ENCODE measurements at regions not wholly inside any gene's neighbourhood (a gene's known extent, or its start where the extent isn't known, plus 50 kb on each side); places are given as distances from the start of the nearest gene placed in this dataset.

DNA sequence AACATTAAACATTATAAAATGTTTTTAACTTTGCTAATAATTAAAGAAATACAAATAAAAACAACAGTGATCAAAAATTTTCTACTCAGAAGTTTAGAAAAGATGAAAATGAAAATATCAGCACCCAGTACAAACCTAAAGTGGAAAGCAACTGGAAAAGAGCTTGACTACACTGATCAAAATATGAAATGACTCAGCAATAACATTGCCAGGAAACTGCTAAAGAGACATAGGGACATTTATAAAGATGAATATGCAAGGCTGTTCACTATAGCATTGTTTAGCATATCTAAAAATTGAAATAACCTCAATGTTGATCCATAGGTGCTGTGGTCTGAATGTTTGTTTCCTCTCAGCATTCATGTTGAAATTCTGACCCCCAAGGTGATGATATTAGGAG lies 88.5 kb upstream of the NOCT start:
- no peak for DNase-seq (ENCODE audit: low read depth in 4 of 4, low spot score in 3 of 4)

DNA sequence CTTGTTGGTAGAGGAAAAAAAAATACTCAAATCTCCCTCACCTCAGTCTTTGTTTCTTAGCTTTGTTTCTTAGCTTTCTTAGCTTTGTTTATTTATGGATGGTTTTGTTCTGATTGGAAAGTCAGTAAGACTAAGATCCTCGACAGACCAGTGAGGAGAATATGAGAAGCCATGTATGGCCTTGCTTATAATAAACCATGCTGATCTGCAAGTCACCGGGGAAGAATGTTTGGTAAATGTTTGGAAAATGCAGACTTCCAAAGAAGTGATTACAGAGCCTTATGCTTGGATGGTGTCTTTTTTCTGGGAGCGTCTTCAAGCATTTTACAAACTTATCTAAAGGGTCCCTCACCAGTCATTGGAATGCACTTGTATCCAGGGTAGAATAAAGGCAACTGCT lies 90.1 kb upstream of the NOCT start:
- DNase-seq (ENCODE audit: low read depth in 4 of 4, low spot score in 3 of 4): no peak

DNA sequence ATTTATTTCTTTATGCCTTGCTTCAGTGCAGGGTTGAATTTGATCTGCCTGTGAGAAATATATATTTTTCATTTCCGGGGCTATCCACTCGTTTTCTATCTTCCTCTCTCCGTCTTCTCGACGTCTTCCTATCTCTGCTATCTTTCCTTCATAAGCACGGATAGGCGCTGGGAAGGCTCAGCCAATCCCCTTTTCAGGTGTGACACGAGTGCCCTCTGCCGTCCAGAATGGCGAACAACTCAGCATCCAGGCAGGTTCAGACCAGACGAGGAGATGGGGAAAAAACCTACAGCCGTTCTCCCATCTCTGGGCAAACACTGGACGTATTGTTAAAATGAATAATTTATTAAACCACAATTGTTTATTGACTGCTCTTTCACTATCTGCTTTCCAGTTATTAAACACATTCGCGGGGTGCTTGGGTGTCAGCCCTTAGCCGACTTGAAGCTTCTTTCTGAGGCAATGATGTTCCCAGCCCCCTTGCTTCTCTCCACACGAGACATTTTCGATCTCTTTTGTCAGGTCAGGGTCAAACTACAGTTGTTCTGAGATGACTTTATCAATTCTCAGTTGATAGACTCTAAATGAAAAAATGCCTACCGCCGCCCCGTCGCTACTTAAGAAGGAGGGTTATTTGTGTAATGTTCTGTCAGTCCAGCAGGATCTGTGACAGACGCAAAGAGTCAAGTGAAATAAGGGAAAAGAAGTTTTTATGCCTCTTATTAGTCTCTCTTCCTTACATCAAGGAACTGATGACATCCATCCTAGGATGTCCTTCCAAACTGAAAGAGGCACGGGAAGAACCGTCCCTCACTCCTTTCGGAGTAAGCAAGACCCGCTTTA lies 96.3 kb upstream of the NOCT start:
- DNase-seq (ENCODE audit: low read depth in 4 of 4, low spot score in 3 of 4): no peak

DNA sequence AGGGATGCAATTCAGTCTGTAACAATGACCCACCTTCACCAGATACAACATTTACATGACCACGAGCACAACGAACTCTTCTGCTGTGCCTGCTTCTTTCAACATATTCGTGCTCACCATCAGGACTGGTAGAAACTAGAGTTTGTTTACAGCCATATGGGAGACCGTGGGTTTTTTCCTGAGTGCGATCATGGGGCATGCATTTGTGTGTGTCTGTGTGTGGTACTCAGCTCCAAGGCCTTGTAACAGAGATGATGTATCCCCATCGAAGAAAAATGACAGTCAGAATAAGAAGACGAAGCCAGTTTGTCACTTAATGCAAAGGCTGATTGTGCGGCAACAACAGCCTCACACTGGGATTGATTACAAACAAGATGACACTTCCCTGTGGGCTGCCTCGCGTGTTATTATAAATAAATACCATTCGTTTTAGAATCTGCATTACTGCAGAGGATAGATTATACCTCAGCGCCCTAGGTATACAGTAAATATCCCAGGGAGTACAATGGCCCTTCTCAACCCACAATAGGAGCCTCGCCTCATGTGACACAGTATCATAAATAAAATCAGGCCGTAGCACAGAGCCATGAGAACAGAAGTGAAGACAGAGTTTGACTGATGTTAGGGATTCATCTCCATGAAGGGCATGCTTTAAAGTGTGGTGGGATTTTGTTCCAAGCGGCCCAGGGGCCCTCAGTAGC lies 97.3 kb upstream of the NOCT start:
- no peak for DNase-seq (ENCODE audit: low read depth in 4 of 4, low spot score in 3 of 4)

DNA sequence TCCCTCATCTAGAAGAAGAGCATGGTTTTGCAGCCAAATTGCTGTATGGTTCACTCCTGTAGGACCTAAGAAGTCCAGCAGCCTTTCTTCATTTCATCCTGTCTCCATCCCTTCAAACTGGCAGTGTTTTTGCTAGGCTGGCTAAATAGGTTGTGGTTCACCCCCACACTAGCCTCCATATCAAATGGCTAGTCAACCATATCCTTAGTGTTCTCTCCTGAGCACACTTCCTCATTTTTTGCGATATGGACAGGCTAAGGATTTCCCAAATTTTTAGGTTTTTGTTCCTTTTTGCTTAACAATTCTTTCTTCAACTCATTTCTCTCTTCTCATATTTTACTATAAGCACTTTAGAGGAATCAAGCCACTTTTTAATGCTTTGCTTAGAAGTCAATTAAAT lies 98.8 kb upstream of the NOCT start:
- DNase-seq (ENCODE audit: low read depth in 4 of 4, low spot score in 3 of 4): no peak

DNA sequence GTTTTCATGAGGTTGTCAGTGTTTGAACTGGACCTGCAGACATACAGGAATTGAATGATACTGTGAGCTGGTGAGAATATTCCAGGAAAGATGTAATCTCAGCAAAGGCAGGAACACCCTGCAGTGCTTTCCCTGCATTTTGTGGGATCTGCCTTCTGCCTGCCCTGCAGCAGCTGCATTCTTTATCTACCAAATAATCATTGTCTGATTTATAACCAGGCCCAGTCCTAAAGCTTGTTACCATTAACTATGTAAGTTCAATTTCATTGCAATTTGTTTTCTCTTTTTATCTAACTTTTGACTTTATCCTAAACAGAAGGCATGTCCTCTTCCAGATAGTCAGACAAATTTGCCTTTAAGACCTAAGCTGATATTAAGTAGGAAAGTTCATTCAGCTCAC lies 99.8 kb upstream of the NOCT start:
- DNase-seq (ENCODE audit: low read depth in 4 of 4, low spot score in 3 of 4): no peak

DNA sequence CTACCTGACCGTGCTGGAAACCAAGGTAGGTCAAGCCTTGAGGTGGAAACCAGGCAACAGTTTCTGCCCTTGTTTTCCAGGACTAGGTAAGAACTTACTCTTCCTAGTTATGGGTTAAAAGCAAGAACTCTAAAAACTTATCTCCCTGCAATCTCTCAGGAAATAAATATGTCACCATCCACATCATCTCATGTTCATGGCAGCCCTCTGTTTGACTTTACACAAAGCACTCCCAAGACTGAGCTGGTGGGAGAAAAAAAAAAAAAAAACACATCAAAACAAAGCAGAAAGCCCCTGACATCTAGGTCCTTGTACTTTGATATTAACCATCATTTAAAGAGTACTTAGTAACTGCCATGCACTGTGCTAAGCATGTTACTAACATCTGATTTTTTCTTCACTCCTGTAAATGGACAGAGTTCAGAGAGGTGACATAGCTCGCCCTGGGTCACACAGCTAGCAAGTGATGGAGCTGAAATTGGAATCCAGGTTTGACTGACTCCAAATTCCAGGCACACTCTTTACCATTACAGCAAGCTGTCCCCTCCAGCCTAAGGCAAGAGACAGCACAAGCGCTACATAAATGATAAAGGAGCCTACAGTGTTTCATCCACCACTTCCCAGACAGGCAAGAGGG lies 102.8 kb upstream of the NOCT start:
- DNase-seq (ENCODE audit: low read depth in 4 of 4, low spot score in 3 of 4): no peak

DNA sequence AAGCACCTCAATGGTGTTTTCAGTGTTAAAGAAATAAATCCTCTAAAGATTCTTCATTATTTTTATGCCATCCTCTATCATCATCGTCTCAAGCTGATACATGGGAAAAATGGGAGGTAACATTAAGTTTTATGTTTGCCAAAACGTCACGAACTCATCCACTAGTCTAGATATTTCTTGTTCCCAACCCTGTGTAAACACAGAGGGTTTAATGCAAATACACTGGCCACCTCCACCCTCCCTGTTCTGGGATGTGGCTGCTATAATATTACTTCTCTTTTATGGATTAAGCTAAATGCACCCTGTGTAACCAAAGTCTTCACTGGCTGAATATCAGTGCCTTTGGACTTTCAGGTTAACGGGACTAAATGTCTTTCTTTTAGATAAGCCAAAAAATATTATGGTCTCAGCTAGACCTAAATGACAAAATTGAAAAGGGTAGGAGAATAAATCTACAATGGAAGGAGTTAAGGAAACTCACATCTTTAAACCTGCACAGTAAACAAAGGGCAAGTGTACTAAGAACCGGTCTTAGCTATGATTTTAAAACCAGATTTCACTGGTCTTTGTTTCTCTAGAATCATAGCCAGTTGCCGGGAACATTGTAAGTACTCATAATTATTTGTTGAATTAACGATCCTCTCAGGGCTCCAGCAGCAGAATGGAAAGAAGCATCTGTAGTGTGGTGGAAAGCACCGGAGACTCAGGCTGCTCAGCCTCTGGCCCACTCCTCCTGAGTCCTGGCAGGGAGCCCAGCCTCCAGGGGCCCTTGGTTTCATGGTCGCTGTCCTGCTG lies 103.5 kb upstream of the NOCT start:
- no peak for DNase-seq (ENCODE audit: low read depth in 4 of 4, low spot score in 3 of 4)

DNA sequence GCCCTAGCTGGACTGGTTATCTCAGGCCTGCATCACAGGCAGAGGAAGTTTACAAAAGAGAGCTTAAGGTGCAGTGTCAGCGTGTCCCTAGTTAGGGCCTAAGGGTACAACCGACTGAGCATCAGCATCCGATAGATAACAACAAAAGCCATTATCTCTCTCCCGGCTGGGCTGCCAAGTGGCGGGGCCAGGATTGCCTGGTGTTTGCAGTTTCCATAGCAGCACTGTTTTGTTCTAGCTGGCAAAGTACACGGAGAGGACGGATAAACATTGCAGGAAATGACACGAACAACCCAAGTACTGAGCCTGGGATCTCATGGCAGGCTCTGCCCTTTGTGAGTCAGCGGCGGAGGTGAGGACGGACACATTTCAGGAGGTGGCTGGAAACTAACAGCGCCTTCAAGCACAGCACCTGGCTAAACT lies 104.7 kb upstream of the NOCT start:
- DNase-seq (ENCODE audit: low read depth in 4 of 4, low spot score in 3 of 4): no peak

DNA sequence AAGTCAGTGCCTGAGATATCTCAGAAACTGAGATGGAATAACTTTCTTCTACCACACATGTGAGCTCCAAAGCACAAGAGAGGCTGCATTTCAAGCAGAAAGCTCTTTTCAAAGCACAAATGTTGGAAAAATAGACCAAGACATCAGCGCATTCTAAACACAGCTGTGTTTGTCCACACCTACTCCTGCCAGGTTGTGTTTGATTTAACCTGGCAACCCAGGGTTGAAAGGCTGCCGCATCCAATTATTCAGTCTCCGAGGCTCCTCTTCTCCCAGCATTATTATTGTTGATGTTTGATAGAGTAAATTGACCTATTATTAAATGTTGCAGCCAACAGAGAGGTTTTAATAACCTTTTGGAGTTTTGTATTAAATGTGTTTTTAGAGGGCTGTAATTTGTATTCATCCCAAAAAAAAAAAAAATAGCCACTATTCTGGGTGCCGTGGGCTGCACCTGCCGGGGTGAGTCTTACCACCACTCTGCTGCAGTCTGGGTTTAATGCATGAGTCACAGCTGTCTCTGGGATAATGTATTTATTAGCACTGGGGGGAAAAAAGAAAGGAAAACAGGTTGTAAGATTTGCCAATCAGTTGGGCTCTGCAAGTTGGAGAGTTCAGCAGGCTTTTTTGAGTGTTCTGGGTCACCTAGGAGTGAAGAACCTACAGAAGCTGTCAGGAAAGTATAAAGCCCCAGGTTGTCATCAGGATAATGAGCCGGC lies 105.2 kb upstream of the NOCT start:
- no peak for DNase-seq (ENCODE audit: low read depth in 4 of 4, low spot score in 3 of 4)

DNA sequence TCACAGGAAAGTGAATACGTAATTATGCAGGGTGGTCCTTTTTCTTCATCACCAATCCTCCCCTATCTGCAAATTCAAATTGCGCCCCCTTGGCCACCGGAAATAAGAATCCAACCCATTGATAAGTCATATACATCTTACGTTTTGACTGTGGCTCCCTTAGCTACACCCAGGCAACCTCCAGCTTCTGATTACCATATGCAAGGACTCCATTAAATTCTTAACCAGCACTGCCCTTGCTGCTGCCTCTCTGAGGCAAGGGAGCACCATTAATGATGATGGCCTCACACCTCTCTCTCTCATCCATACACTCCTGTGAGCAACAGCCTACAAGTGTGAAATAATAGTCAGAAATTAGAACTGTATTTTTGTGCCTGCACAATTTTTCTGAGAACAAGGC lies 106.0 kb upstream of the NOCT start:
- no peak for DNase-seq (ENCODE audit: low read depth in 4 of 4, low spot score in 3 of 4)

DNA sequence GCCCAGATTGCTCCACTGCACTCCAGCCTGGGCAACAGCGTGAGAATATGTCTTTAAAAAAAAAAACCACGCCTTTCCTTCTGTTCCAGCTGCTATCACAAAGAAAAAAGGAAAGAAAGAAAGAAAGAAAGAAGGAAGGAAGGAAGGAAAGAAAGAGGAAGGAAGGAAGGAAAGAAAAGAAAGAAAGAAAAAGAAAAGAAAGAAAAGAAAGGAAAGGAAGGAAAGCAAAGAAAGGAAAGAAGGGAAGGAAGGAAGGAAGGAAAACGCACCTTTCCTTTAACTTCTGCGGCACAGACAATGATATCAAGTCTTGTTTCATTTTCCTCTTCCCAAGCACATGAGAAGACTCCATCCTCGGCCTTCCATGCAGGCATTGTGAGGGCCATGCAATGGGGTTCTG lies 107.4 kb upstream of the NOCT start:
- no peak for DNase-seq (ENCODE audit: low read depth in 4 of 4, low spot score in 3 of 4)

DNA sequence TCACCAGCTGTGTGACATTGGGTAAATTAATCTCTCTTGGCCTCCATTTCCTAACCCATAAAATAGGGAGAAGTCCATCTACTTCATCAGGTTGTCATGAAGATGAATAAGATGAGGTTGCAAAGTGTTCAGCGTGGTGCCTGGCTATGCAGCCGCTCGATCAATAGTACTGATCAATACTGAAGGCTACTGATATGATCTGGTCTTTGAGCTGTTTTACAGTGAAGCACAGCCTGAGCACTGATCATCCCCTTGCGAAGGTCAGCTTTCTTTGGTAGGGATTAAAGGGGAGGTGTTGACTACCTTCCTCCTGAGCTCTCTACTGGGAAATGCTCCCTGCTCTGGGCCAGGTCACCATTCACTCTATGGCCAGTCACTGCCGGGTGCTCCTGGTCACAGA lies 108.4 kb upstream of the NOCT start:
- no peak for DNase-seq (ENCODE audit: low read depth in 4 of 4, low spot score in 3 of 4)

DNA sequence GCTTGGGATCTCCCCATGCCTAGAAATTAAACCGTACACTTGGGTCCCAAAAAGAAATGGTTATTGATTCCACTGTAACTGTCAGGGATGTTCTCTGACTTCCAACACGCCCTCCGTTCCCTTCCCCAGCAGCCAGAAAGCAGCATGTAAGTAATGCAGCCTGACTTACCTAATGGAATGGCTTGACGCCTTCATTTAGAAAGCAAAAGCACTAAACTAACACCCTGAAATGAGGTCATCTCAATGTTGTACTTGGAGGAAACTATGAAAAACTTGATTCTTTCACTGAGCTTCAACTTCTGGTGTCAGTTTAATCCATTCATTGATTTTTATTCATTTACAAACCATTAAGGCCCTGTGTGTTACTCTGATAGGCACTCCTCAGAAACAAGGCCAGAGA lies 110.8 kb upstream of the NOCT start:
- no peak for DNase-seq (ENCODE audit: low read depth in 4 of 4, low spot score in 3 of 4)

DNA sequence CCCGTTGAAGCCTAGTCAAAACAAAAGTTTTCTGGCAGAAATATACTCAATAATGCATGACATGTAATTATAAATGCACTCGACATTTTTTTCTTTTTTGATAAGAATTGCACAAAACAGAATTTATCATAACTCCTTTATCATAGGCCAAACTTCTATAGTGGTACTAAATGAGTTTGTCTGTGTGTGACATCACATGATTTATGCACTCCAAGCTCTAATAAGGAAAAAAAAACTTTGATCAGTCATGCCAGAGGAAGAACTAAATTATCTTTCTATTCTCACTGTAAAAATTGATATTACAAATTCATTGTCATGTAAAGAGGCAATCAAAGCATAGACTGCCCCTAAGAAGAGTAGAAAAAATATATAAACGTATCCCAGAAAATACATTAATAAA lies 112.4 kb upstream of the NOCT start:
- no peak for DNase-seq (ENCODE audit: low read depth in 4 of 4, low spot score in 3 of 4)

DNA sequence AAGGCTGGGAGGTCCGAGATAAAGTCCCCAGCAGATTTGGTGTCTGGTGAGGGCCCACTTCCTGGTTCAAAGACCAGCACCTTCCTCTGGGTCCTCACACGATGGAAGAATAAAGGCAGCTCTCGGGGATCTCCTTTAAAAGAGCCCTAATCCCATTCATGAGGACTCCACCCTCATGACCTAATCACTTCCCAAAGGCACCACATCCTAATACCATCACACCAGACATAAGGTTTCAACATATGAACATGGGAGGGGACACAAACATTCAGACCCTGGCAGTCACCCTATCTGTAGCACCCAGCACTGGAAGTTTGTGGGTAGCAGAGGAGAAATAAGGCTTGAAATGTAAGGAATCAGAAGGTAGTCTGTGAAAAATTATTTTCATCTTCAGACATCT lies 112.9 kb upstream of the NOCT start:
- no peak for DNase-seq (ENCODE audit: low read depth in 4 of 4, low spot score in 3 of 4)

DNA sequence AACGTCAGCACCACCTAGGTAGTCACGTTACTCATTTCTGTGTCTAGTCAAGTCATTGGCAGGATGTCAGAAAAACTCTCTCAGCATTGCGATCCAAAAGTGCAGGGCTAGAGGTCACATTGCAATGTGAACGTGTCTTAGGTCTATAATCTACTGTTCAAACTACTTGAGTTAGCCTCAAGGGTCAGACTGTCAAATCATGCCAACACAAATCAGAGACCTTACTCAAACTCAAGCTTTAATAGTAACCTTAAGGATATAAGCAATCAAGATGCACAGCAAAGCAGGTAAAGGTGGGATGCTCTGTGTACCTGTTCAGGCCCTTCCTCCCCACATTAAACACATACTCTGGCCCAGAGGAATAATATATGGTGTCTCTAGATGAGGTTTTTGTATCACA lies 114.4 kb upstream of the NOCT start:
- DNase-seq (ENCODE audit: low read depth in 4 of 4, low spot score in 3 of 4): no peak

DNA sequence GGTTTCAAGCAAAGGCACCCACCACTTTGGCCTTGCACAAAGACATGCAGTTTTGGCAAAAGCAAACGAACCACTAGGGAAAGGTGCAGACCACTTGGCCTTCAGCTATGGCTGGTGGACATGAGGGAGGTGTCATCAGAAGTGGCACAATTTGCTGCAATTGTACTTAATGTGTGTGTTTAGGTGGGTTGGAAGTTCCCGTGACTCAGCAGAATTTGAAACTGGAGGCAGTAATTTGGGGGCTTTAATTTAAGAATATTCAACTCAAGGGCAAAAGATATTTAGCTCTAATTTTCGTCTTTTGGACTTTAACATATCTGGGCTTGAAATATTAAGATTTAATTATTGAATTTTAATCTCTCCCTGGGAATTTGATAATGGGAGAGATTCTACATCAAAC lies 115.6 kb upstream of the NOCT start:
- no peak for DNase-seq (ENCODE audit: low read depth in 4 of 4, low spot score in 3 of 4)

DNA sequence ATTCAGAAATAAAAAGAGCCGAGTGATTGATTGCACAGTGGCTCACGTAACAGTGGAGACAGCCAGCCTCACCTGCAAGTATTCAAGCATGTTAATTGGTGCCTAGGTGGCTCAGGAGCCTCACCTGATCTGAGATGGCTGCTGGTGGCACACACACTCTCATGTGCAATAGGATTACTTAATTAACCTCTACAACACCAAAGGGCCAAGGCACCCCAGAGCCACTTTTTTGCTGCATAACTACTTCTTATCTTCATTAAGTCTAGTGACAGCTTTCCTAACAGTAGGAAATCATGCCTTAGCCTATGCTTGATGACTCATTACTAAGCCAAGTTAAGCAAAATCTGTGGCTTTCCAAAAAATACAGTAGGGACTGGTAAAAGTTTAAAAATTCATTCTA lies 117.3 kb upstream of the NOCT start:
- no peak for DNase-seq (ENCODE audit: low read depth in 4 of 4, low spot score in 3 of 4)

DNA sequence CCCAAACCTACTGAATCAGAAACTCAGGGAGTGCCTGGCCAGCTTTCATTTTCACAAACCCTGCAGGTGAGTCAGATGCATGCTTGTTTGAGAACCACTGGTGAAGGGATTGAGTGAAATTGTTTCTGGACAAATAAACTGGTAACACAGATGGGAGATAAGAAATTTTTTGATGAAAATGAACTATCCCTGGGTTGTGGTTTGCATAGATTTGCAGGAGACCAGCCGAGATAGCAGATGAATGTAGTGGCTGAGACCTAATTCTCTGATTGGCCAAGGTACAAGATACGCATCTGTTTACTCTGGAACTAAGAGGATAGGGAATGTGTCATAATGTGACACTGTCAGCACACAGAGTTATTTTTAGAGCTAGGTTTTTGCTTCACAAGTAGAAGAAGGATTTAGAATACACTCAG lies 117.8 kb upstream of the NOCT start:
- no peak for DNase-seq (ENCODE audit: low read depth in 4 of 4, low spot score in 3 of 4)

DNA sequence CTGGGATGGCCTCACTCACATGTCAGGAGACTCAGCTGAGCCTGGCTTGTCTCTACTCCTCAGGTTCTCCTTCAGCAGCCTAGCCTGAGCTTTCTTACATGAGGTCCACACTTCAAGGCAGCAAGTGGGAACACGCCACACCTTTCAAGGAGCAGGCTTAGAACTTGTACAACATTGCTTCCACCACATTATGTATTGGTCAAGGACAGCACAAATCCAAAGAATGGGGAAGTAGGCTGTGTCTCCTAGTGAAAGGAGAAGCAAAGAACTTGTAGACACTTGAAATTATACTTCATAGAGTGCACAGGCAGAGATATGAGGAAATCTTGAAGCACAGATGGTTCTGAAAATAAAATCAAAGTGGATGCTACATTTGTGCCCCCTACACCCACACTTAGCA lies 120.9 kb upstream of the NOCT start:
- no peak for DNase-seq (ENCODE audit: low read depth in 4 of 4, low spot score in 3 of 4)
